D721Med (cell line): ENCODE measurements at regions not wholly inside any gene's neighbourhood (a gene's known extent, or its start where the extent isn't known, plus 50 kb on each side); places are given as distances from the start of the nearest gene placed in this dataset.
"Not testable (repeated sequence)": the region's sequence is repeated elsewhere in the genome, so short reads cannot be mapped to it uniquely, and the experiment has no call there.

Source experiments
- DNase-seq: peaks from one replicate; pipeline ENCODE4 v3.0.0; 2011; ENCODE audit warnings: low spot score; ENCODE audit not compliant: insufficient read length
- FAIRE-seq: peaks from 2 replicates; lab custom pipeline; 2011; peaks lifted over from hg19 to GRCh38; lab: Jason Lieb, UNC
- TF ChIP-seq, protein P1 (sequence below): IDR thresholded peaks from 2 replicates; pipeline ENCODE4 v1.5.1; 2012; ENCODE audit warnings: mild to moderate bottlenecking, control low read depth; ENCODE audit not compliant: insufficient read depth; ENCODE audit errors: missing control alignments

DNA sequence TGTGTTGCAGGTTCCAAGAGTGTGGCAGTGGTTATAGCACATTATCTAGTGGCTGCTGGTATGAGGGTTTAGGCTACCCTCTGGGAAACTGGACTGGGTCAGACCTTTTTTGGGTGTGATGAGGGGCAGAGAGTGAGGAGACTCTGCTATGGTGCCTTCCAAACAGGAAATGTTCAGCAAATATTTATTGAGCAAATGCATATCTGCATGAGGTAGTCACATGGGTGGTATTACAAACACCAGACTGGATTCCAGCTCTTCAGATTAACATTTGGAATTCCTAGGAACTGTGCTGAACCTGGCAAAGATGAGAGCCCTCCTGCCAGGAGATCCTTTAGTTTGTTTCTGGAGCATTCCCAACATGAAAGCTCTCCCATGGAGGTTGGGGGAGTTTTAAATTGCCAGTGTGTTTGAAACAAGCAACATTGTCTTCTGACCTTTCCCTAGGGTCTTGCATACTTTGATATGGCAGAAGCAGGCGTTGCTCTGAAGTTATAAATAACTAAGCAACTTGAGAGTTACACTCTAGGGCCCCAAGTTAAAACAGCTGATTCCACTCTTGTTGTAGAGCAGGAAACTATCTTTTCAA is 341.2 kb upstream of the C2CD4B start:
- TF ChIP-seq, protein P1, sequence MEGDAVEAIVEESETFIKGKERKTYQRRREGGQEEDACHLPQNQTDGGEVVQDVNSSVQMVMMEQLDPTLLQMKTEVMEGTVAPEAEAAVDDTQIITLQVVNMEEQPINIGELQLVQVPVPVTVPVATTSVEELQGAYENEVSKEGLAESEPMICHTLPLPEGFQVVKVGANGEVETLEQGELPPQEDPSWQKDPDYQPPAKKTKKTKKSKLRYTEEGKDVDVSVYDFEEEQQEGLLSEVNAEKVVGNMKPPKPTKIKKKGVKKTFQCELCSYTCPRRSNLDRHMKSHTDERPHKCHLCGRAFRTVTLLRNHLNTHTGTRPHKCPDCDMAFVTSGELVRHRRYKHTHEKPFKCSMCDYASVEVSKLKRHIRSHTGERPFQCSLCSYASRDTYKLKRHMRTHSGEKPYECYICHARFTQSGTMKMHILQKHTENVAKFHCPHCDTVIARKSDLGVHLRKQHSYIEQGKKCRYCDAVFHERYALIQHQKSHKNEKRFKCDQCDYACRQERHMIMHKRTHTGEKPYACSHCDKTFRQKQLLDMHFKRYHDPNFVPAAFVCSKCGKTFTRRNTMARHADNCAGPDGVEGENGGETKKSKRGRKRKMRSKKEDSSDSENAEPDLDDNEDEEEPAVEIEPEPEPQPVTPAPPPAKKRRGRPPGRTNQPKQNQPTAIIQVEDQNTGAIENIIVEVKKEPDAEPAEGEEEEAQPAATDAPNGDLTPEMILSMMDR, result no peak
- FAIRE-seq, result no peak
- no peak for DNase-seq

DNA sequence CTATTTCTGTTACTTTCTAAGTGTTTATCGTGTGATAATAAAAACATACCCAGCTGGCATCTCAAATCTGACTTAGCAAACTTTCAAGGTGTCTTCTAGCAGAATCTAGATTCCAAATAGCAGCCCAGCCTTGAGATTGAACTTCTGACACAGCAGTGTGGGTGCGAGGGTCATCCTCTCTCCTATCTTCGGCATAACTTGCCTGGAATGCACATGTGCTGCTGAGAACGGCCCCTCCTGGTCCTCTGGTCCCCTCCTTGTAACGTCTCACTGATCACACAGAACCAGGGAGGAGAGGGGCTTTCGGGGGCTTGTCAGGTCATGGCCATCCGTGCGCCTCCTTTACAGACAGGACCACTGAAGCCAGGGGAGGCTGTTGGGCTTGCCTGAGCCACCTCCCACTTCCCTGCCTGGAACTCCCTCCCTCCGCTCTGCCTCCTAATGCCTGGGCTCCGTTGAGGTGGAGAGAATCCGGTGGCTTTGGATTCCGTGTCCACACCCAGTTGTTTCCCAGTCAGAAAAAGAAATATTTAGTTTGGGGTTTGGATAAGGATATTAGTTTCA is 344.4 kb upstream of the C2CD4B start:
- TF ChIP-seq, protein P1, result no peak
- FAIRE-seq, result no peak

GRCh38 chr15:62510791-62511190 is 345.7 kb upstream of the C2CD4B start:
- DNase-seq (no peak), FAIRE-seq (no peak)
- TF ChIP-seq, protein P1, result no peak

More for the DNA sequence above, 344.4 kb upstream of the C2CD4B start:
- no peak for DNase-seq

GRCh38 chr15:62512904-62513303 is 347.8 kb upstream of the C2CD4B start:
- FAIRE-seq (no peak), DNase-seq (no peak)
- TF ChIP-seq, protein P1, result no peak

DNA sequence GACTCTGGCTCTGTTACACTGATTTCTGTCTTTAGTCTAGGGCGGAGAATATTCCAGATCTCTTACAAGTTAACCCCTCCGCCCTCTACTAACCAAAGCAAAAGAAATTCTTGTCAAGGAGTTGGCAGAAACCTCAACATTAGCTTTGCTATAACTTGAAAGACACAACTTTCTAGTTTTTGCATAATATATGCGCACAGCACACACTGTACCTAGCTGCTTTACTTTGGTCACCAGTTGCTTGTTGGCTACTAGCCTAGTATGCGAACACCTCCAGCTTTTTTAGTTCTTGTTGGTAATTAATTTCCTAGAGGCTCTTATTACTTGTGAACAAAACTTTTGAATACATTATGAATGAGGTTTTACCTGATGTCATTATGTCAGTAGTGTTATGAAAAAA is 348.8 kb upstream of the C2CD4B start:
- TF ChIP-seq, protein P1, result no peak
- DNase-seq (no peak), FAIRE-seq (no peak)

DNA sequence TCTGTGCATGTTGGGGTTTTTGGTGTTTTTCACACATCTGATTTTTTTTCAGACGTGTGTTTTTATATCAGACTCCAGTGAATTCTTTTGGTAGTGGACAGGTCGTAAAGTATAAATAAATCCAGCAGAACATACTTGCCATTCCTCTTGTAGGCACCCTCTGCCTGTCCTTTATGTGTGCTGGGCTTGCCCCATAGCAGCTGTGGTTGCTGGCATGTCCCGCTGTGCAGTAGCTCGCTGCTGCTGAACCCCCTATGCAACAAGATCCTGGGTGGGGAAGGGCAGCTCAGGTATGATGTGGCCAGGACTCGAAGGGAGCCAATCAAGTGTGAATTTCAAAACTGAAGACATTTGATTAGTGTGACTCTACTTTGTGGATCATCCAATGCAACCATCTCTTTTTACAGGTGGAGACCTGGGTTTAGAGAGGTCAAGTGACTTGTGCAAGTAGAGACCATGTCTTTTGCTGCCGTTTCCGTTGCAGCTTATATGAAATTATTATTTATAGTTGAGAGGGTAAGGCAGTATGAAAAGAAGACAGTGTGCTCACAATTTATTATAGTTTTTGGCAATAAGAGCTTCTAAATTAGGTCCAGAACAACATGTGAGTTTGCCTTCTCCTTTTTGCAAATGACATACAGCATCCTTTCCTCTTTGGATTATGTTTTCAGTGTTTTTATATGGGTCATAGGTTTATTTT is 350.8 kb upstream of the C2CD4B start:
- no peak for FAIRE-seq
- TF ChIP-seq, protein P1, result no peak

GRCh38 chr15:62517541-62517940 is 352.5 kb upstream of the C2CD4B start:
- FAIRE-seq (no peak), DNase-seq (no peak)
- TF ChIP-seq, protein P1, result no peak

More for the DNA sequence above, 350.8 kb upstream of the C2CD4B start:
- DNase-seq, result no peak

- FAIRE-seq, DNase-seq: not testable (repeated sequence)
Measured at GRCh38 chr15:62518666-62519065, 353.6 kb upstream of the C2CD4B start.
